A549 (cell line): ENCODE measurements at regions not wholly inside any gene's neighbourhood (a gene's known extent, or its start where the extent isn't known, plus 50 kb on each side); places are given as distances from the start of the nearest gene placed in this dataset.

ENCODE experiments used
- CTCF ChIP-seq: fragments of >200 bp; sonication (Bioruptor Twin); formaldehyde crosslinking; IDR thresholded peaks from 3 replicates; pipeline ENCODE4 v1.5.1; 2016
- USF2 ChIP-seq: fragments of 450-650 bp; IDR thresholded peaks from 2 replicates; pipeline ENCODE4 v1.6.1; 2014; ENCODE audit warnings: antibody characterized with exemption

- TF ChIP-seq CTCF, result no peak
- TF ChIP-seq USF2, result no peak
Measured at GRCh38 chr6:140897349-140897748, 1235.4 kb upstream of the GJE1 start.
